Activated T-cell treated with anti-CD3 and anti-CD28 coated beads, Interleukin-2, amount 50 U/mL, for 48 hours (primary cell): ENCODE measurements at regions not wholly inside any gene's neighbourhood (a gene's known extent, or its start where the extent isn't known, plus 50 kb on each side); places are given as distances from the start of the nearest gene placed in this dataset.

Experiments used
- DNase-seq, 2 experiments: peaks; one replicate each; pipeline ENCODE4 v3.0.0-alpha.2; 2020

- DNase-seq, result no peak
Measured at GRCh38 chr13:77991003-77991402, 72.4 kb upstream of the EDNRB start.

GRCh38 chr13:77989281-77989680 is 70.7 kb upstream of the EDNRB start:
- no peak for DNase-seq

GRCh38 chr13:77988355-77988754 is 69.7 kb upstream of the EDNRB start:
- DNase-seq, result no peak

GRCh38 chr13:77986713-77987112 is 68.1 kb upstream of the EDNRB start:
- DNase-seq, result no peak

GRCh38 chr13:77985866-77986636 is 67.4 kb upstream of the EDNRB start:
- DNase-seq, result no peak

GRCh38 chr13:77981281-77981881 is 62.8 kb upstream of the EDNRB start:
- DNase-seq, result no peak

GRCh38 chr13:77980592-77980991 is 62.0 kb upstream of the EDNRB start:
- no peak for DNase-seq

- no peak for DNase-seq
Measured at GRCh38 chr13:77979721-77980385, 61.2 kb upstream of the EDNRB start.

GRCh38 chr13:77975358-77976042 is 56.9 kb upstream of the EDNRB start:
- DNase-seq, result no peak

- no peak for DNase-seq
Measured at GRCh38 chr13:77969299-77969698, 50.7 kb upstream of the EDNRB start.
